H1 (cell line): ENCODE measurements at regions not wholly inside any gene's neighbourhood (a gene's known extent, or its start where the extent isn't known, plus 50 kb on each side); places are given as distances from the start of the nearest gene placed in this dataset.

Source experiments
- CTCF ChIA-PET: fragments of 300-600 bp; sonication (Branson Sonifier 250); formaldehyde crosslinking; loops from one replicate; lab custom pipeline; 2021; ENCODE audit not compliant: partially characterized antibody; lab: Charles Lee
- POLR2A ChIA-PET: fragments of 300-600 bp; sonication (Branson Sonifier 250); formaldehyde crosslinking; loops from one replicate; lab custom pipeline; 2021; ENCODE audit warnings: inconsistent platforms; ENCODE audit not compliant: partially characterized antibody; lab: Charles Lee
- DNase-seq, 2 experiments: peaks; one replicate each; pipeline versions ENCODE4 v3.0.0 to v3.0.0-alpha.2; 2010 to 2022; ENCODE audit warnings: low spot score in 2 of 2, low read depth in 1 of 2, mixed read lengths in 1 of 2
- FAIRE-seq: peaks from 2 replicates; lab custom pipeline; 2011; peaks lifted over from hg19 to GRCh38; lab: Jason Lieb, UNC
- H2AFZ ChIP-seq: 2 replicates; pipeline ENCODE4 v1.8.1; 2012; ENCODE audit warnings: low read length, inconsistent platforms
- H2AK5ac ChIP-seq: 2 replicates; pipeline ENCODE4 v1.6.1; 2013; ENCODE audit warnings: low read depth, low read length
- H2BK120ac ChIP-seq: replicated peaks from 2 replicates; pipeline ENCODE3; 2013; ENCODE audit warnings: low read depth, low read length, inconsistent platforms
- H2BK12ac ChIP-seq: 2 replicates; pipeline ENCODE4 v1.6.1; 2013; ENCODE audit warnings: low read depth, low read length
- H2BK15ac ChIP-seq: 2 replicates; pipeline ENCODE4 v1.6.1; 2013; ENCODE audit warnings: low read length
- H2BK20ac ChIP-seq: 2 replicates; pipeline ENCODE4 v1.6.1; 2013; ENCODE audit warnings: low read length
- H2BK5ac ChIP-seq: 2 replicates; pipeline ENCODE4 v1.6.1; 2013; ENCODE audit warnings: low read depth, low read length
- H3K14ac ChIP-seq: 2 replicates; pipeline ENCODE4 v1.6.1; 2013; ENCODE audit warnings: inconsistent platforms; ENCODE audit not compliant: insufficient read length
- H3K18ac ChIP-seq: 2 replicates; pipeline ENCODE4 v1.6.1; 2013; ENCODE audit warnings: low read length; ENCODE audit errors: extremely low read depth
- H3K23ac ChIP-seq: 2 replicates; pipeline ENCODE4 v1.6.1; 2013; ENCODE audit warnings: inconsistent platforms; ENCODE audit not compliant: insufficient read length
- H3K23me2 ChIP-seq: 2 replicates; pipeline ENCODE4 v1.6.1; 2013; ENCODE audit warnings: low read depth, low read length
- H3K27ac ChIP-seq: 2 replicates; pipeline ENCODE4 v1.6.1; 2011; ENCODE audit warnings: low read depth, low read length, inconsistent platforms
- H3K27me3 ChIP-seq, 4 experiments: replicated peaks in 1 of 4; 1 replicate in 1 of 4; 2 replicates in 3 of 4; pipeline versions ENCODE4 v1.6.1 to v1.8.1; 2011 to 2013; ENCODE audit warnings: low read length in 3 of 4, mild to moderate bottlenecking in 3 of 4, inconsistent platforms in 2 of 4, mixed read lengths in 2 of 4, moderate library complexity in 1 of 4; ENCODE audit not compliant: control insufficient read depth in 3 of 4, insufficient read depth in 3 of 4; ENCODE audit errors: extremely low read depth in 1 of 4
- H3K36me3 ChIP-seq, 4 experiments: 2 replicates each; pipeline versions ENCODE4 v1.6.1 to v1.8.1; 2011 to 2013; ENCODE audit warnings: mild to moderate bottlenecking in 4 of 4, low read length in 3 of 4, moderate library complexity in 2 of 4, control low read depth in 1 of 4, inconsistent platforms in 1 of 4; ENCODE audit not compliant: insufficient read depth in 4 of 4, control insufficient read depth in 2 of 4
- H3K4ac ChIP-seq: replicated peaks from 2 replicates; pipeline ENCODE3; 2013; ENCODE audit warnings: low read length, low read depth, mixed read lengths, inconsistent platforms; ENCODE audit not compliant: insufficient read length
- H3K4me1 ChIP-seq, 4 experiments: replicated peaks in 1 of 4; 1 replicate in 1 of 4; 2 replicates in 3 of 4; pipeline versions ENCODE4 v1.6.1 to v1.8.1; 2011 to 2013; ENCODE audit warnings: low read length in 3 of 4, inconsistent platforms in 2 of 4, mixed read lengths in 1 of 4; ENCODE audit not compliant: insufficient read depth in 4 of 4, control insufficient read depth in 3 of 4
- H3K4me2 ChIP-seq, 2 experiments: 2 replicates each; pipeline versions ENCODE4 v1.6.1 to v1.8.1; 2011 to 2013; ENCODE audit warnings: low read depth in 2 of 2, low read length in 2 of 2, control low read depth in 1 of 2, inconsistent platforms in 1 of 2, mild to moderate bottlenecking in 1 of 2; ENCODE audit not compliant: insufficient read depth in 1 of 2
- H3K4me3 ChIP-seq, 4 experiments: fragments of 200-600, 300-600 bp in 1 of 4; sonication (generic), shearing (Covaris generic), sonication (Bioruptor Twin) in 1 of 4; 2 replicates each; pipeline versions ENCODE4 v1.5.1 to v1.8.1; 2011 to 2016; ENCODE audit warnings: low read length in 4 of 4, low read depth in 3 of 4, control low read depth in 2 of 4, inconsistent platforms in 2 of 4, mild to moderate bottlenecking in 2 of 4, mixed read lengths in 1 of 4, moderate library complexity in 1 of 4; ENCODE audit not compliant: insufficient read depth in 2 of 4; ENCODE audit errors: extremely low read depth in 1 of 4
- H3K56ac ChIP-seq: replicated peaks from 2 replicates; pipeline ENCODE3; 2013; ENCODE audit warnings: low read depth, mild to moderate bottlenecking, mixed read lengths, low read length, inconsistent platforms; ENCODE audit not compliant: insufficient read length
- H3K79me1 ChIP-seq: 2 replicates; pipeline ENCODE4 v1.6.1; 2013; ENCODE audit warnings: low read depth, low read length, control low read depth
- H3K79me2 ChIP-seq, 2 experiments: 2 replicates each; pipeline versions ENCODE4 v1.6.1 to v1.8.1; 2012 to 2013; ENCODE audit warnings: low read length in 2 of 2, mild to moderate bottlenecking in 2 of 2, inconsistent platforms in 1 of 2; ENCODE audit not compliant: insufficient read depth in 2 of 2, control insufficient read depth in 1 of 2
- H3K9ac ChIP-seq, 4 experiments: replicated peaks in 1 of 4; 1 replicate in 1 of 4; 2 replicates in 3 of 4; pipeline versions ENCODE4 v1.6.1 to v1.8.1; 2011 to 2013; ENCODE audit warnings: low read depth in 3 of 4, low read length in 3 of 4, control low read depth in 2 of 4, mild to moderate bottlenecking in 2 of 4, moderate library complexity in 2 of 4, inconsistent platforms in 1 of 4; ENCODE audit errors: extremely low read depth in 1 of 4
- H3K9me3 ChIP-seq, 2 experiments: 2 replicates each; pipeline versions ENCODE4 v1.6.1 to v1.8.1; 2012 to 2013; ENCODE audit warnings: mild to moderate bottlenecking in 2 of 2, moderate library complexity in 2 of 2, control low read depth in 1 of 2, inconsistent platforms in 1 of 2, low read depth in 1 of 2, low read length in 1 of 2, mixed read lengths in 1 of 2; ENCODE audit not compliant: insufficient read depth in 2 of 2
- H4K20me1 ChIP-seq, 2 experiments: replicated peaks in 1 of 2; 2 replicates each; pipeline versions ENCODE3 to v1.8.1; 2011 to 2013; ENCODE audit warnings: inconsistent platforms in 2 of 2, low read length in 2 of 2, mild to moderate bottlenecking in 1 of 2; ENCODE audit not compliant: insufficient read depth in 2 of 2, control insufficient read depth in 1 of 2
- H4K5ac ChIP-seq: 2 replicates; pipeline ENCODE4 v1.6.1; 2013; ENCODE audit warnings: low read length, low read depth, mixed read lengths, inconsistent platforms; ENCODE audit not compliant: insufficient read length
- H4K8ac ChIP-seq: 2 replicates; pipeline ENCODE4 v1.8.0; 2013; ENCODE audit warnings: mild to moderate bottlenecking, moderate library complexity, low read length, inconsistent platforms; ENCODE audit not compliant: insufficient read depth; ENCODE audit errors: extremely low read depth
- H4K91ac ChIP-seq: replicated peaks from 2 replicates; pipeline ENCODE3; 2013; ENCODE audit warnings: low read length, mixed read lengths, inconsistent platforms; ENCODE audit not compliant: insufficient read length
- CTBP2 ChIP-seq: IDR thresholded peaks from 2 replicates; pipeline ENCODE4 v1.7.0; 2011; ENCODE audit warnings: borderline replicate concordance, mild to moderate bottlenecking, moderate library complexity, mixed read lengths, low read length; ENCODE audit not compliant: insufficient read depth, insufficient read length
- EP300 ChIP-seq, 2 experiments: IDR thresholded peaks; 1 replicate in 1 of 2; 2 replicates in 1 of 2; pipeline ENCODE4 v1.6.1; 2011 to 2012; ENCODE audit warnings: low read depth in 2 of 2, low read length in 2 of 2, mild to moderate bottlenecking in 2 of 2, borderline replicate concordance in 1 of 2, inconsistent platforms in 1 of 2, moderate library complexity in 1 of 2
- EZH2 ChIP-seq: fragments of 200-600 bp; sonication (generic); IDR thresholded peaks from 2 replicates; pipeline ENCODE4 v1.7.1; 2012; ENCODE audit warnings: low read depth, mild to moderate bottlenecking, moderate library complexity, low read length, inconsistent platforms; ENCODE audit not compliant: severe bottlenecking
- JUND ChIP-seq: IDR thresholded peaks from 2 replicates; pipeline ENCODE4 v1.6.1; 2011; ENCODE audit warnings: mild to moderate bottlenecking, improper control_type of control experiment, low read length
- MAFK ChIP-seq: IDR thresholded peaks from 2 replicates; pipeline ENCODE4 v1.6.1; 2012; ENCODE audit warnings: low read depth, mild to moderate bottlenecking, improper control_type of control experiment, low read length
- NRF1 ChIP-seq: IDR thresholded peaks from 2 replicates; pipeline ENCODE4 v1.6.1; 2011; ENCODE audit warnings: mild to moderate bottlenecking, low read depth, low read length, improper control_type of control experiment
- POU5F1 ChIP-seq: IDR thresholded peaks from 2 replicates; pipeline ENCODE4 v1.6.1; 2011; ENCODE audit warnings: low read depth, mild to moderate bottlenecking, low read length, moderate library complexity
- RAD21 ChIP-seq, 2 experiments: IDR thresholded peaks in 1 of 2; conservative IDR thresholded peaks in 1 of 2; 2 replicates each; pipeline ENCODE4 v1.6.1; 2011; ENCODE audit warnings: low read depth in 2 of 2, low read length in 2 of 2, improper control_type of control experiment in 1 of 2, inconsistent platforms in 1 of 2, mild to moderate bottlenecking in 1 of 2, moderate library complexity in 1 of 2
- RXRA ChIP-seq: IDR thresholded peaks from 2 replicates; pipeline ENCODE4 v1.6.1; 2011; ENCODE audit warnings: low read depth, mild to moderate bottlenecking, low read length, moderate library complexity; ENCODE audit not compliant: insufficient read depth
- TAF1 ChIP-seq: IDR thresholded peaks from 2 replicates; pipeline ENCODE4 v1.6.1; 2011; ENCODE audit warnings: mild to moderate bottlenecking, low read depth, low read length
- WGBS, 2 experiments: shearing (Covaris generic) in 1 of 2; methylation state at CpG; one replicate each; pipeline versions ENCODE4 v1.1.6 to v1.1.7; 2013 to 2015; ENCODE audit warnings: low lambda C conversion rate in 2 of 2, mixed read lengths in 2 of 2, inconsistent platforms in 1 of 2, low coverage in 1 of 2, missing lambda C conversion rate in 1 of 2; ENCODE audit not compliant: insufficient replicate concordance in 2 of 2, insufficient coverage in 1 of 2, insufficient read length in 1 of 2; ENCODE audit errors: extremely low coverage in 1 of 2, missing lambda C conversion rate in 1 of 2; 5-methylcytosine and 5-hydroxymethylcytosine counted together
- TF ChIP-seq, protein P1 (sequence below): IDR thresholded peaks from 2 replicates; pipeline ENCODE4 v1.6.1; 2011; ENCODE audit warnings: low read depth, mild to moderate bottlenecking, low read length; ENCODE audit not compliant: insufficient read depth

DNA sequence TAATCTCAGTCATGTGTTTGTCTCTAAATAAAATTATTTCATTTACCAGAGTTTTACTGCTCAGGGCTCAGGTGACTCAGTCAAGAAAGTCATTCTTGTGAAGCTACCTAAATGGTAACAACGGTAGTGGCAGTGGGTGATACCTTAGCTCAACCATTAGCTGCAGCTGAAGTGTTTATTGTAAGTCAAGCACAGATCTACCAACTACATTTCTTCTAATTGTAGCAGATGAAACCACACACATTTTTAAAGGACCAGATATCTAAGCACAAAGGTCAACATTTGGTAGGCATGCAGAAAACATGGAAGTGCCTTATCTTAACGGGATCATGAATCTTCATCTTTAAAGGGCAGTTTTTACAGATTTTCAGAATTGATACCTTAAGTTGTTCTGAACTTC lies 79.1 kb downstream of the FAT4 start:
- H2BK15ac ChIP-seq = no peak overlapping the region
- H3K79me2 ChIP-seq = no peaks in the 10 kb centered on the region
- H3K4me1 ChIP-seq = no peaks in the 10 kb centered on the region
- no peaks in the 10 kb centered on the region for H3K27me3 ChIP-seq
- no peak overlapping the region for H2BK120ac ChIP-seq
- H4K91ac ChIP-seq = no peak overlapping the region
- no peaks in the 10 kb centered on the region for H4K20me1 ChIP-seq
- no peak overlapping the region for H3K4me3 ChIP-seq
- no peaks in the 10 kb centered on the region for H3K23me2 ChIP-seq
- H3K27ac ChIP-seq = no peak overlapping the region
- no peak overlapping the region for H3K4me2 ChIP-seq
- H3K14ac ChIP-seq = no peak overlapping the region
- H3K18ac ChIP-seq = no peak overlapping the region
- 82% methylated on average over 2 of the region's 2 CpGs; no CpG with 5 or more reads in 1 of the 2 experiments for WGBS, 2 experiments
- H4K8ac ChIP-seq = no peak overlapping the region
- ChIA-PET POLR2A (no interaction called here), CTCF (interaction anchor here (1.6 kb wide), 1 partner anchor 357 kb away, joined by 3 read pairs; no protein-coding TSS in a partner anchor)
- H3K23ac ChIP-seq = no peak overlapping the region
- DNase-seq (no peak), FAIRE-seq (no peak)
- H2BK12ac ChIP-seq = no peak overlapping the region
- H3K4ac ChIP-seq = no peak overlapping the region
- no peak overlapping the region for H3K9ac ChIP-seq
- H3K56ac ChIP-seq = no peak overlapping the region
- no peaks in the 10 kb centered on the region for H3K9me3 ChIP-seq
- no peak overlapping the region for H2BK20ac ChIP-seq
- H2BK5ac ChIP-seq = no peak overlapping the region
- peak overlapping the region; percentile 92 for H2AFZ ChIP-seq
- no peak overlapping the region for H2AK5ac ChIP-seq
- no peak overlapping the region for H4K5ac ChIP-seq
- no peaks in the 10 kb centered on the region for H3K36me3 ChIP-seq
- no peaks in the 10 kb centered on the region for H3K79me1 ChIP-seq
- no peak for TF ChIP-seq JUND
- TF ChIP-seq, protein P1, sequence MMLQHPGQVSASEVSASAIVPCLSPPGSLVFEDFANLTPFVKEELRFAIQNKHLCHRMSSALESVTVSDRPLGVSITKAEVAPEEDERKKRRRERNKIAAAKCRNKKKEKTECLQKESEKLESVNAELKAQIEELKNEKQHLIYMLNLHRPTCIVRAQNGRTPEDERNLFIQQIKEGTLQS = no peak
- TF ChIP-seq POU5F1 = no peak
- TF ChIP-seq NRF1 = no peak
- TF ChIP-seq MAFK = no peak
- TF ChIP-seq EP300 (IDR thresholded peaks at IDR 0.05; ENCODE audit: borderline replicate concordance in 1 of 2, low read depth in 2 of 2, low read length in 2 of 2) = no peak
- no peak for TF ChIP-seq RAD21 (IDR thresholded peaks at IDR 0.05 in 1 of 2, conservative IDR thresholded peaks at IDR 0.05 in 1 of 2; ENCODE audit: low read depth in 2 of 2, low read length in 2 of 2)
- TF ChIP-seq RXRA = no peak
- no peak for TF ChIP-seq TAF1
- TF ChIP-seq EZH2 = no peak
- no peak for TF ChIP-seq CTBP2
